ENCODE measurements at regions not wholly inside any gene's neighbourhood (a gene's known extent, or its start where the extent isn't known, plus 50 kb on each side); places are given as distances from the start of the nearest gene placed in this dataset.

DNA sequence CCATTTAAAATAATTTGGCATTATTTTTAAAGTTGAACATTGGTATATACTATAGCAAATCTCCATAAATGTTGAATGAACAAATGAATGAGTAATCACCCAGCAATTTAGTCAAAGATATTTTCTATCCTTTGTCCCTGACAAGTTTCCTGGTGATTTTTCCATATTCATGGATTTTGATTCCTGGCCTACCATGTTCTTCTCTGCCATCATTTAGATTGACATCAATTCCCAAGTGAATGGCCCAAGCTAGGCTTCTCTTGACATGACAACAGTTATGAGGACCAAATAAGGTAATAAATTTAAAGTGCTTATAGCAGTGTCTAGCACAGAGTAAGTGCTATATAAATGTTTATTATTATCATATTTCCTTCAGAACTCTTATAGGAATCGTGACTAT is 120.1 kb upstream of the ADGRF1 start:
- no peak for ATAC-seq
- ChIA-PET CTCF (no interaction called here), POLR2A (no interaction called here)
- Mint-ChIP-seq H3K27me3 (ENCODE audit: low read depth) (peaks cover 3% of the 10 kb centered on the region), H3K9me3 (ENCODE audit: insufficient read depth) (no peaks in the 10 kb centered on the region), H3K27ac (no peak overlapping the region), H3K4me1 (ENCODE audit: low read depth) (no peaks in the 10 kb centered on the region), H3K36me3 (ENCODE audit: low read depth) (no peaks in the 10 kb centered on the region), H3K4me3 (no peak overlapping the region)
- DNase-seq: no peak

DNA sequence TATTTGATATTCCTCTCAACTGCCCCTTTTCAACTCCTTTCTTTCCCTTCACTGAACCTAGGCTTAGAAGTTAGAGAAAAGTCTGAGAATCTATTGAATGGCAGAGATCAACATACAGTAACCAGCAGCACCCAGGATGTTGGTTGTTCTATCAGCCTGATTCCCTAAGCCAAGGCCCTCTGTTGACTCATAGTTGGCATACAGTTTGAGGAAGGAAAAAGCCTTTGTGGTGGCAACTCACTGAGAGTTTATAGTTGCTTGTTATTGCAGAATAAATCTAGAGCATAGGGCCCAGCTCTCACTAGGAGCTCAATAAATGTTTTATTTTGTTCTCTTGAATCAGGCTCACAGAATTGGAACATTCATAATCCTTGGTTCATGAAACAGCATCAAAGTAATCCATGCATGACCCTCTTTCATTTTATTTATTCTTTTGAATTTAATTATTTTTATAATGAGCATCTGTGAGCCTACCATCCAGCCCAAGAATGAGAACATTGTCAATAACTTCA is 119.1 kb upstream of the ADGRF1 start:
- no peak for ATAC-seq
- no peak for DNase-seq
- POLR2A ChIA-PET: no interaction called here
- Mint-ChIP-seq H3K27ac (no peak overlapping the region), H3K9me3 (ENCODE audit: insufficient read depth) (no peaks in the 10 kb centered on the region), H3K27me3 (ENCODE audit: low read depth) (peaks cover 3% of the 10 kb centered on the region), H3K4me3 (no peak overlapping the region), H3K4me1 (ENCODE audit: low read depth) (no peaks in the 10 kb centered on the region), H3K36me3 (ENCODE audit: low read depth) (no peaks in the 10 kb centered on the region)
- CTCF ChIA-PET: interaction anchor here (0.5 kb wide), 1 partner anchor 526 kb away, joined by 3 read pairs; no protein-coding TSS in a partner anchor

DNA sequence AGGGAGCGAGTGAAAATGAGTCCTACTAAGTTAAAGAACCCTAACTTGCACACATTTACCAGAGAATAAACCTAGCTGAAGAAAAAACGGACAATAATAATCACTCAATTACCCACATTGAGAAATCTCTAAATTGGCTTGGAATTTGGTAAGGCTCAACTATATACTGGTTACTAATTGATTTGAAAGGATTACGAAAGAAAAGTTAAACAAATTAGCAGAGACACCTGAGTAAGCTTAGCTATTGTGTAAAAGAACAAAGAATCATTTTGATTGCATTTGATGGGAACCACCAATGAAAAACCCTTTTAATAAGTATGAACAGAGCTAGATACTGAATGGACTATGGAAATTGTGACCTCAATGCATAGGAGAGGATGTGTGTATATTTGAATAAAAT is 118.6 kb upstream of the ADGRF1 start:
- Mint-ChIP-seq H3K27ac (no peak overlapping the region), H3K27me3 (ENCODE audit: low read depth) (peaks cover 3% of the 10 kb centered on the region), H3K9me3 (ENCODE audit: insufficient read depth) (no peaks in the 10 kb centered on the region), H3K36me3 (ENCODE audit: low read depth) (no peaks in the 10 kb centered on the region), H3K4me3 (no peak overlapping the region), H3K4me1 (ENCODE audit: low read depth) (no peaks in the 10 kb centered on the region)
- ATAC-seq (no peak), DNase-seq (no peak)
- ChIA-PET POLR2A (no interaction called here), CTCF (no interaction called here)

DNA sequence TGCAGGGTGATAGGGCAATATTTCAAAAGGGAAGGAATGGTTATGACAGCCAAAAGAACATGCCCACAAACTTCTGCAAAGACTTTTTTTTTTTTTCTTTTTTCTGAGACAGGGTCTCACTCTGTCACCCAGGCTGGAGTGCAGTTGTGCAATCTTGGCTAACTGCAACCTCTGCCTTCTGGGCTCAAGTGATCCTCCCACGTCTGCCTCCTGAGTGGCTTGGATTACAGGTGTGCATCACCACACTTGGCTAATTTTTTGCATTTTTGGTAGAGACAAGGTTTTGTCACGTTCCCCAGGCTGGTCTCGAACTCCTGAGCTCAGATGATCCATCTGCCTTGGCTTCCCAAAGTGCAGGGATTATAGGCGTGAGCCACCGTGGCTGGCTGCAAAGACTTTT is 117.6 kb upstream of the ADGRF1 start:
- POLR2A ChIA-PET: interaction anchor here (0.5 kb wide), 1 partner anchor 206 kb away, joined by 3 read pairs; no protein-coding TSS in a partner anchor
- Mint-ChIP-seq H3K27me3 (ENCODE audit: low read depth) (peaks cover 3% of the 10 kb centered on the region), H3K9me3 (ENCODE audit: insufficient read depth) (no peaks in the 10 kb centered on the region), H3K36me3 (ENCODE audit: low read depth) (no peaks in the 10 kb centered on the region), H3K4me1 (ENCODE audit: low read depth) (no peaks in the 10 kb centered on the region), H3K4me3 (no peak overlapping the region), H3K27ac (no peak overlapping the region)
- DNase-seq (no peak), ATAC-seq (no peak)
- CTCF ChIA-PET: no interaction called here

DNA sequence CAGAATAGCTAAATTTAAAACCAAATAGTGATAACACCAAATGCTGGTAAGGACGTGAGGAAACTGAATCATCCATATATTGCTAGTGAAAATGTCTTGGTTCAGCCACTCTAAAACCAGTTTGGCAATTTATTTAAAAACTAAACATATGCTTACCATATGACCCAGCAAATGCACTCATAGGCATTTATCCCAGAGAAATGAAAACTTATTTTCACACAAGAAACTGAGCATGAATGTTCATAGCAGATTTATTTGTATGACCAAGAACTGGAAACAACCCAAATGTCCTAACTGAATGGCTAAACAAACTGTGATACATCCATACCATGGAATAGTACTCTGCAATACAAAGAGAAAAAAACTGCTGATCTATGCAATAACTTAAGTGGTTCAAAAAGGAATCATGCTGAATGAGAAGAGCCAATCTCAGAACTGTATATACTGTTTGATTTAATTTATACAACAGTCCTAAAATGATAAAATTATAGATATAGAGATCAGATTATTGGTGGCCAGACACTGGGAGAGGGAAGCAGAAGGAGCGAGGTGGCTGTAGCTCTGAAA is 115.6 kb upstream of the ADGRF1 start:
- Mint-ChIP-seq H3K9me3 (ENCODE audit: insufficient read depth) (no peaks in the 10 kb centered on the region), H3K27me3 (ENCODE audit: low read depth) (peaks cover 3% of the 10 kb centered on the region), H3K4me3 (no peak overlapping the region), H3K4me1 (ENCODE audit: low read depth) (no peaks in the 10 kb centered on the region), H3K27ac (no peak overlapping the region), H3K36me3 (ENCODE audit: low read depth) (no peaks in the 10 kb centered on the region)
- DNase-seq (no peak), ATAC-seq (no peak)
- POLR2A ChIA-PET: no interaction called here
- CTCF ChIA-PET: no interaction called here

DNA sequence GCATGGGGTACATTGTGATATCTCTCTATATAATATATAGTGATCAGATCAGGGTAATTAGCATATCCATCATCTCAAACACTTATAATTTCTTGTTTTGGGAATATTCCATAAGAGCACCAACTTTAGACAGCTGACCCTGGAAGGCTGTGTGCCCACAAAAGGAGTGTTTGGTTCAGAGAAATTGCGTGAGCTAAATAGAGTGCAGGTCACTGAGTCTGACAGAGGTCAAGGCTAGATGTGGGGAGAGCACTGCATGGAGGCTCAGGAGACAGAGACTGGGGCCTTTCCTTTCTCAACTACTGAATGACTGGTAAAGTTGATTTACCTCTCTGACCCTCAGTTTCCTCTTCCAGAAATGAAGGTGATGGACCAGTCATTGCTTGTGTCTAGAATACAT is 114.9 kb upstream of the ADGRF1 start:
- Mint-ChIP-seq H3K27ac (no peak overlapping the region), H3K9me3 (ENCODE audit: insufficient read depth) (no peaks in the 10 kb centered on the region), H3K36me3 (ENCODE audit: low read depth) (no peaks in the 10 kb centered on the region), H3K27me3 (ENCODE audit: low read depth) (peaks cover 3% of the 10 kb centered on the region), H3K4me3 (no peak overlapping the region), H3K4me1 (ENCODE audit: low read depth) (no peaks in the 10 kb centered on the region)
- ATAC-seq (no peak), DNase-seq (no peak)
- ChIA-PET POLR2A (interaction anchor here (0.5 kb wide), 1 partner anchor 767 kb away, joined by 3 read pairs; no protein-coding TSS in a partner anchor), CTCF (no interaction called here)

DNA sequence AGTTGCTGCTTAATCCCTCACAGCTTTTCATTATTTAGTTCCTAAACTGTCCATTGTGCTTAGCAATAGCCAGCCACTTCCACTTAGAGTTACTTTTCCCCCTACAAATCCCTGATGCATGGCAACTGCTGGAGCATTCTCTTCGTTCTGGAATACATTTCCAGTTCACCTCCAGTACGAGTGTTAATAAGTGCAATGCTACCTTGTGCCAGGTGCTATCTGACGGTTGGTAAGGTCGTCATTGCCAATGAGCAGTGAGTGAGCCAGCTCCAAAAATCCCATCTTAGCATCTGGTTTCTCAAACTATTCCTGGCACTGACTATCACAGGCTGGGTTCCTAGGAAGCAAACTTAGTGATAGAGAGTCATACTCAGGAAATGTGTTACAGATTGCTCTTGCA is 114.1 kb upstream of the ADGRF1 start:
- H3K27me3 Mint-ChIP-seq (ENCODE audit: low read depth): peaks cover 7% of the 10 kb centered on the region
- CTCF ChIA-PET: no interaction called here
- POLR2A ChIA-PET: no interaction called here
- no peaks in the 10 kb centered on the region for H3K4me1 Mint-ChIP-seq (ENCODE audit: low read depth)
- no peak overlapping the region for H3K27ac Mint-ChIP-seq
- ATAC-seq (no peak), DNase-seq (no peak)
- H3K4me3 Mint-ChIP-seq: no peak overlapping the region
- H3K36me3 Mint-ChIP-seq (ENCODE audit: low read depth): no peaks in the 10 kb centered on the region
- no peaks in the 10 kb centered on the region for H3K9me3 Mint-ChIP-seq (ENCODE audit: insufficient read depth)

DNA sequence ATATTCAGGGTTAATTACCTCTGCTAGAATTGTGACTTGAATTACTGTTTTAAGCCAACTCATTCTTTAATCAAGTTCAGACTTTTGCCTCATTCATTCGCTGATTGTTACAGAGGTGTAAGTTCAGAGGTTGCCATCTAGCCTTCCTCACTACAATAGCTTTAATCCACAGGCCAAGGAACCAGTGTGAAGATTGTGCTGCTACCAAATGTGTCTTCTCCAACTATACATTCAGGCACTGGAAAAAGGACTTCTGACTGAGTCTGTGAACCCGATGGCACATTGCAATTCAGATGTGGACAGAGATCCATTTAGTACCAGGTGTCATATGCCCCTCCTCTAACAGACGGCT is 111.2 kb upstream of the ADGRF1 start:
- no peak overlapping the region for H3K27ac Mint-ChIP-seq
- H3K27me3 Mint-ChIP-seq (ENCODE audit: low read depth): peaks cover 4% of the 10 kb centered on the region
- ChIA-PET POLR2A (no interaction called here), CTCF (no interaction called here)
- H3K4me1 Mint-ChIP-seq (ENCODE audit: low read depth): no peaks in the 10 kb centered on the region
- H3K4me3 Mint-ChIP-seq: no peak overlapping the region
- H3K36me3 Mint-ChIP-seq (ENCODE audit: low read depth): no peaks in the 10 kb centered on the region
- no peaks in the 10 kb centered on the region for H3K9me3 Mint-ChIP-seq (ENCODE audit: insufficient read depth)
- DNase-seq: no peak
- no peak for ATAC-seq

DNA sequence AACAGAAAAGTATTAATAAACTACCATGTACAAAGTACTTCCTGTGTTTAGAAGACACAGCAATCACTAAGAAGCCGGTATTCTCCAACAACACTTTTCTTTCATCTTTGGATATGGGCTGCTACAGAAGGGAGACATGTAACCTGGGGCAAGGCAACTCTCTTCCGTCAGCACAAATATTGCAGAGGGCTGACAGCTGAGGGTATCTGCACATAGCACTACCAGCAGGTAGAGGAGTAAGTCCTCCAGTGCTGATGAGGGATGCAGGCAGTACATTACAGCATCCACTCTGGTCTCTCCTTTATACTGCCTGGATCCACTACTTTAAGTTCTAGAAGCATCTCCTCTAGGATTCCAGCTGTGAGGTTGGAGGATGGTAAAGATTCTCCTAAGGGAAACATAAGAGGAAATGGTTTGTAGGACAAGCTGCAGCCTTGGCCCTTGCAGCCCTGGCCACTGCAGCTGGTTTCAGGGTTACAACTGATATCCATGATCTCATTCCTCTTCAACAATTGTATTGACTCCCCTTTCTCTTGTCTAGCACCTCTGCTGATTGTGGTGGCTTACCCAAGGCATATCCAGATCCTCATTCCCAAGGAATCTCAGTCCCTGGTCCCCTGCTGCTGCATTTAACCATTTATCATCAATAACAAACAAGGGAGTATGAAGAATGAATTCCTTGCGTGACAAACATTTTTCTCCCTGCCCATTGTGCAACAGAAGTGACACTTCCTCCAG is 110.7 kb upstream of the ADGRF1 start:
- Mint-ChIP-seq H3K27ac (no peak overlapping the region), H3K27me3 (ENCODE audit: low read depth) (peaks cover 4% of the 10 kb centered on the region), H3K9me3 (ENCODE audit: insufficient read depth) (no peaks in the 10 kb centered on the region), H3K4me3 (no peak overlapping the region), H3K4me1 (ENCODE audit: low read depth) (no peaks in the 10 kb centered on the region), H3K36me3 (ENCODE audit: low read depth) (no peaks in the 10 kb centered on the region)
- ChIA-PET CTCF (no interaction called here), POLR2A (no interaction called here)
- DNase-seq (no peak), ATAC-seq (no peak)

DNA sequence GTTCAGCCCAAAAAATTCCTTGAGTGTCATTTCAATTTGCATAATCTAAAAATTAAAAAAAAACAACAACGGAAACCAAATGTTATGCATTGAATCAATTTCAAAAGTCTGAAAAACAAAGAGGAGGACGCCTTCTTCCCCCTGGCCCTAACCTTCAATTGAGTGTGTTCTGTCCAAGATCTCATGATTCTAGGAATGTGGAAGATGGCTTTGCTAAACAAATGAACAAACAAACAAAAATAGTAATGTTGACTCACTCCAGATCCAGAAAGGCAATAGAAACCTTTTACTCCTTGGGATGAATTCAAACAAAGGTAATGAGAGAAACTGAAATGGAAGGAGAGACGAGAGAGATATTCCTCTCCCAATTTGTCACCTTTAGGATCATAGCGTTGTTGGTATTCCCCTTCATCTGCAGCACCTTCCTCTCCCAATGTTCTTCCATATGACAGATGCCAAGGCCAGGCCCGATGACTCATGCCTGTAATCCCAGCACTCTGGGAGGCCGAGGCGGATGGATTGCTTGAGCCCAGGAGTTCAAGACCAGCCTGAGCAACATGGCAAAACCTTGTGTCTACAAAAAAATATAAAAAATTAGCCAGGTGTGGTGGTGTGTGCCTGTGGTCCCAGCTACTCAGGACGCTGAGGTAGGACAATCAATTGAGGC is 109.2 kb upstream of the ADGRF1 start:
- H3K27me3 Mint-ChIP-seq (ENCODE audit: low read depth): peaks cover 4% of the 10 kb centered on the region
- no peak overlapping the region for H3K4me3 Mint-ChIP-seq
- ChIA-PET POLR2A (no interaction called here), CTCF (no interaction called here)
- H3K36me3 Mint-ChIP-seq (ENCODE audit: low read depth): no peaks in the 10 kb centered on the region
- no peak for DNase-seq
- no peak for ATAC-seq
- H3K9me3 Mint-ChIP-seq (ENCODE audit: insufficient read depth): no peaks in the 10 kb centered on the region
- no peaks in the 10 kb centered on the region for H3K4me1 Mint-ChIP-seq (ENCODE audit: low read depth)
- no peak overlapping the region for H3K27ac Mint-ChIP-seq

DNA sequence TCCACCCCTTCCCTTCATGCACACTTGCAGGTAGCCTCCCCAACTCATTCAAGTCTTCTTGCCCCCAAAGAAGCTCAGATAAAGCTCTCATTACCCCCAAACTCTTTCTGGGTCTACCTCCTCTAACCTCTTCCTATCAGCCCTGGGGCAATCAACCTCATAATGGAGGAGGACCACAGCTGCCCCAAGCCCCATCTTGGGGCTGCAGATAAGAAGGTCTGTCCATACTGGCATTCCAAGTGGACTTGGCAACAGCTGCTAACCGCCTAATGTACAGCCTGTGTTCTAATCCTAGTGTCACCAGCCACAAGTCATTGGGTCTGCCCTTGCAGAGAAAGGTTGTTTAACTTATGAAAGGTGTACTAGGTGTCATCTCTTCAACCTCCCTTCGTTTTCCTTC is 107.4 kb upstream of the ADGRF1 start:
- ATAC-seq: no peak
- POLR2A ChIA-PET: no interaction called here

DNA sequence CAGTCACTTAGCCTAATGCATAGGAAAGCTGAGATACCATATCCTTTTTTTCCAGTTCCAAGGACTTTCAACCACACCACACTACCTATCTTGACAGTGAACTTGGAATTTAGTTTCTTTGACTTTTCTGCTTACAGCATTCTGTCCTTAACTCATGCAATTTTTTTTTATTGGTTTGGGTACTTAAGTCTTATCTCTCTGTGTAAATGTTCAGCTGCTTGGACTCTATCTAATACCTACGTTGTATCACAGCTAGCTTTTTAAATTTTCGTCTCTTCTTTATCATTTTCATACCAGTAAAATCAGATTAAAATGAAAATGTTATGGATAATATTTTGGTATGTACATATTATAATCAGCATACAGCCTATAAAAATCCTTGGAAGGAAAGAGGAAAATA is 106.9 kb upstream of the ADGRF1 start:
- H3K27me3 Mint-ChIP-seq (ENCODE audit: low read depth): peaks cover 5% of the 10 kb centered on the region

More for the DNA sequence above, 107.4 kb upstream of the ADGRF1 start:
- DNase-seq: no peak
- Mint-ChIP-seq H3K36me3 (ENCODE audit: low read depth) (no peaks in the 10 kb centered on the region), H3K4me3 (no peak overlapping the region), H3K27me3 (ENCODE audit: low read depth) (peaks cover 5% of the 10 kb centered on the region), H3K27ac (no peak overlapping the region), H3K9me3 (ENCODE audit: insufficient read depth) (no peaks in the 10 kb centered on the region), H3K4me1 (ENCODE audit: low read depth) (no peaks in the 10 kb centered on the region)
- CTCF ChIA-PET: no interaction called here

More for the DNA sequence above, 106.9 kb upstream of the ADGRF1 start:
- DNase-seq (no peak), ATAC-seq (no peak)
- CTCF ChIA-PET: no interaction called here
- Mint-ChIP-seq H3K4me3 (no peak overlapping the region), H3K27ac (no peak overlapping the region), H3K9me3 (ENCODE audit: insufficient read depth) (no peaks in the 10 kb centered on the region), H3K4me1 (ENCODE audit: low read depth) (no peaks in the 10 kb centered on the region), H3K36me3 (ENCODE audit: low read depth) (no peaks in the 10 kb centered on the region)
- POLR2A ChIA-PET: no interaction called here

Data from activated CD8-positive, alpha-beta T cell treated with anti-CD3 and anti-CD28 coated beads, Interleukin-2, amount 10 ng/mL, durations not matched to agents 7 days and 5 days (primary cell).